HG03280 (cell line): ENCODE measurements at regions not wholly inside any gene's neighbourhood (a gene's known extent, or its start where the extent isn't known, plus 50 kb on each side); places are given as distances from the start of the nearest gene placed in this dataset.

Experiments
- ATAC-seq: cut with Tn5 transposase; IDR thresholded peaks from one replicate; pipeline ENCODE4 v1.9.1; 2021; ENCODE audit warnings: mild to moderate bottlenecking, moderate library complexity; ENCODE audit not compliant: unreplicated experiment

DNA sequence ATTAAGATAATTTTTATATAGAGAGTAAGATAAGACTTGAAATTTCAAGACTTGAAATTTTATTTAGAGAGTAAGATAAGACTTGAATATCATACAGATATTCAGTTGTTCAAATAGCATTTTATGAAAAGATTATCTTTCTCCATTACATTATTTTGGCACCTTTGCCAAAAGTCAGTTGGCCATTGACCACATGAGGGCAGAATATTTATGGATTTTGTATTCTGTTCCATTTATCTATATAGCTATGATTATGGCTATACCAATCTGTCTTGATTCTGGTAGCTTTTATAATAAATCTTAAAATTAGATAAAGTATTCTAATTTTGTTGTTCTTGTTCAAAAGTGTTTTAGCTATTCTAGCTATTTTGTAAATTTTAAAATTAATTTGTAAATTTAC, 537.9 kb upstream of the GJE1 start:
- no peak for ATAC-seq

GRCh38 chr6:141593311-141593710, 539.4 kb upstream of the GJE1 start:
- ATAC-seq, result no peak

- no peak for ATAC-seq
These were observed 545.1 kb upstream of the GJE1 start for GRCh38 chr6:141587482-141588266.

GRCh38 chr6:141580988-141581552, 551.7 kb upstream of the GJE1 start:
- ATAC-seq, result no peak

GRCh38 chr6:141580131-141580530, 552.6 kb upstream of the GJE1 start:
- no peak for ATAC-seq

- ATAC-seq, result no peak
These were observed 556.0 kb upstream of the GJE1 start for GRCh38 chr6:141576751-141577150.

GRCh38 chr6:141562851-141563763, 569.6 kb upstream of the GJE1 start:
- ATAC-seq, result peak; percentile 92

GRCh38 chr6:141562186-141562811, 570.4 kb upstream of the GJE1 start:
- ATAC-seq, result peak; percentile 33

- no peak for ATAC-seq
These were observed 571.6 kb upstream of the GJE1 start for GRCh38 chr6:141561154-141561553.

DNA sequence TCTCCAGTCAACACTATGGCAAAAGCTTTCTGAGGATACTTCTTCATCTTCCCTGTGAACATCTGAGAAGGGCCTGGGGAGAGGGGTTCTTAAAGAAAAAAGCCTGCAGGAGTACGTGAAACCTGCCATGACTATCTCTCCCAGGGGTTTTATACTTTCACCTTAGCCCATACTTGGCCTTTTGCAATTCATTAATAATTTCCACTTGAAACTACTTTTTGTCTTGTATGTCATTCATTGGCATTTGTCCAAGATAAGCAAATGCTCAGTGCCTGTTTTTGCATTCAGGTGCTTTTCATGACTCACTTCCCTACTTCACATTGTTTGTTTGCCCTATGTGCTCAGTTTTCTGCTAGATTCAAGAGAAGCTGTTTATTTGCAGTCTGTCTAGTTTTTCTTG, 580.3 kb upstream of the GJE1 start:
- peak; percentile 72 for ATAC-seq

GRCh38 chr6:141552031-141552430, 580.7 kb upstream of the GJE1 start:
- ATAC-seq, result no peak

DNA sequence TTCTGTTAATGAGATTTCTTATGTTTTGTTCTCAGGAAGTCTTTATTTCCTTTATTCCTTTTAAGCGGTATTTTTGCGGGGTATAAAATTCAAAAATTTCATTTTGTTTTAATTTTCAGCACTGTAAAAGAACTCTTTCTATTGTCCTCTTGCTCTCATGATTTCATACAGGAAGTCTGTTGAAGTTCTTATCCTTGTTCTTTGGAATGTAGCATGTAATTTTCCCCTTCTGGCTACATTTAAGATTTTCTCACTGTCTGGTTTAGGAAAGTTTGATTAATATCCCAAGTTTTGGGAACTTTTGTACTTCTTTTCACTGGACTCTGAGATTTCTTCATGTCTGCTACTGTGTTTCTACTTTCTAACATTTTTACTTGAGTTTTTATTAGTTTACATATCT, 581.4 kb upstream of the GJE1 start:
- ATAC-seq, result no peak

DNA sequence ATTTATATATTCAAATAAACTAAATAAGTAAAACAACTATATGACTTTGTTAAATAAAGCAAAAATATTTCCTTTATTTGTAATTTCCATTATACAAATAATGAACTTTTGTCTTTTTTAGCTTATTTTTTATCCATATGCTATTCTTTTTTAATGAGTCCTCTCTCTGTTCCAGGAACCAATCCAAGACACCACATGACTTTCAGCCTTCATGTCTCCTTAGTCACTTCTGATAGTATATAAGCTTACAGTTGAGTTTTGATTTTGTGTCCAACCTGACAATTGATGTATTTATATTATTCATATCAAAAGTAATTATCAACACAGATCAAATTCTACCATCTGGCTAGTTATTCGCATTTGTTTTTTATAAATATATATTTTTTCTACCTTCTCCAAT, 582.3 kb upstream of the GJE1 start:
- no peak for ATAC-seq

DNA sequence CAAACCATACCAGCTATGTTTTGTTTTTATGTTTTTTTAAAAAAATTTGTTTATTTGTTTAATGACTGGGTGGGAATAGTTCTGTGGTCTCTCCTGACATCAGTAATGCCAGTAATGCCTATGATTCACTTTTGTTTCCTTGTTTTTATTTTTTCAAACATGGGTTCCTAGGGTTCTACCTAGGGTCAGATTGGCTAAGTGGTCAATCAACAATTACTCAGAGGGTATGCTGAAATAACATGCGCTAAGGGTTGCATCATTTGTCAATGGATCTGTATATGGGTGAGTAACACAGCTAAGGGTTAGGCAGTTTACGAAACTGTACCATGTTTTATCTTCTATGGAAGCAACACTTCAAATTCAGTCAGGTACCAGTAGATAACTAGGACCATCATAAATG, 583.8 kb upstream of the GJE1 start:
- ATAC-seq, result no peak

- ATAC-seq, result no peak
These were observed 591.0 kb upstream of the GJE1 start for GRCh38 chr6:141541581-141542324.

- no peak for ATAC-seq
These were observed 592.5 kb upstream of the GJE1 start for GRCh38 chr6:141540207-141540606.

GRCh38 chr6:141539617-141540016, 593.1 kb upstream of the GJE1 start:
- ATAC-seq, result no peak

DNA sequence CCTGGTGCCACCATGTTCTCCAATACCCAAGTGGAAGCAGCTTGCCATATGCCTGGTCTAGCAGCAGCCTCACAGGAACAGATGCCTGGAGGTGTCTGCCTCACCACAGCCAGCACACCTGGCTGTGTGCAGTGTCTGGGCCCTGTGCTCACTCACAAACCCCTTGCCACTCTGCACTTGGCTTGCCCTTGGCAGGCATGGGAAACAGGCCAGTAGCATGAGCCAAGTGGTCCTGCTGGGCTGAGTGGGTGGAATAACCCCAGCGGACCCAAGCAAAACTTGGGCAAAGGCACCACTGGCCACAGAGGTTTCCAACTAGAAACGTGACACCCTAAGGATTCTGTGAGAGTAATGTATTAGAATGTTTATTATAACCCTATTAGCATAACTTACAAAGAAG, 600.5 kb upstream of the GJE1 start:
- ATAC-seq, result no peak

DNA sequence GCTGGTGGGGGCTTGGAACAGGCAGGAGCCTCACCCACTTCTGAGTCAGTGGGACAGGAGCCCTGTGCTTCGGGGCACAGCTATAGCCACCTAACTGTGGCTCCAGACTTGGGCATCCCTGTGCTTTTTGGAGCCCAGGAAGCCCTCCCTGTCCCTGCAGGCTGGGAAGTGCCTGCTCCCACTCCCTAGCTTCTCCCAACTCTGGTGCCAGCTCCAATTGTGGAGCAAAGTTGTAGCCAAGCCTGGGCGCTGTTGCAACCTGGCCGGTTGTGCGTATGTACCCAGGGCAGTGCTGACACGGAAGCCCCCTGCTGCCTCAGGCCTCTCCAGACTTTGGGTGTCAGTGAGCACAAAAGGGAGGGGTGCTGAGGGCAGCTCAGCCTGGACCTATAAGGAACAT, 601.7 kb upstream of the GJE1 start:
- ATAC-seq, result no peak

DNA sequence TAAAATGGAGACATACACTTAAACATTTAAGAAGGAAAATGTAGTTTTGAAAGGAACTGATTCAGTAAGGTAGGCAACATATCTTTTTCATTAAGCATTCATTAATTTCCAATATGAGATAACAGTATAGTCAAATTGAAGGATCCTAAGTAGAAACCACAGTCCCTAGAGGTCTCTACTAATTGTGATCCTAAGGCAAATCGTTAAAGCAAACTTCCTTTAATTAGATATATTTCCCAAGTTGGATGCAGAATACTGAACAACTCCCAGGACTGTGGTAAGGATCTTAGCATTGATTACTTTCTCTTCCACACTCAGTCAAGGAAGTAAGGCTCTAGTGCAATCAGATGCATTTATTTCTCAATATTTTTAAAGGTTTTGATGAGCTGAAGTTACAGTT, 604.1 kb upstream of the GJE1 start:
- ATAC-seq, result no peak

DNA sequence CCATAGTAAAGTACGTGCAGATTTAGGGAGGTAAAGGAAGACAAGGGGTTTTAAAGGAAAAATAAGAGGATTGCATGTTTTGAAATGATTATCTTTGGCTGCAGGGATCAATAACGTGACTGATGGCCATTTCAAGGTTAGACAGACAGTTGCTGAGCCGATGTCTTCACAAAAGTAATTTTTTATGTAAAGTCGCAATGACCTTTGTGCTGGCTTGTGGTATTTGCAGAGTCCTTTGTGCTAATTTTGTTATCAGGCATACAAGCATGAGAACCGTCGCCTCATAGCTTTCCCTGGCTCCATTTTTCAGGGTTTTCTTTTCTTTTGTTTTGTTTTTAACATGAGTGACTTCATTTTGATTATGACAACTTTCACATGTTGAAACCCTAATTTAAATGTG, 605.7 kb upstream of the GJE1 start:
- no peak for ATAC-seq
